Caki2 (cell line): ENCODE measurements at regions not wholly inside any gene's neighbourhood (a gene's known extent, or its start where the extent isn't known, plus 50 kb on each side); places are given as distances from the start of the nearest gene placed in this dataset.
"Not testable (repeated sequence)": the region's sequence is repeated elsewhere in the genome, so short reads cannot be mapped to it uniquely, and the experiment has no call there.

Experiments
- DNase-seq: peaks from one replicate; pipeline ENCODE4 v3.0.0-alpha.2; 2015; ENCODE audit warnings: low read depth
- in situ Hi-C: cut with HindIII; loops from 2 replicates; pipeline ENCODE4 v1.10.0; 2016; ENCODE audit warnings: low sequenced_read_pairs, low pct_unique_long_range_greater_than_20kb, mixed read lengths

GRCh38 chr4:57191523-57192034 lies 81.4 kb upstream of the IGFBP7 start:
- in situ Hi-C loops: no loop called here
- no peak for DNase-seq

- in situ Hi-C loops: no loop called here
- DNase-seq: no peak
These were observed 80.7 kb upstream of the IGFBP7 start for GRCh38 chr4:57190601-57191481.

GRCh38 chr4:57187246-57187645 lies 77.1 kb upstream of the IGFBP7 start:
- in situ Hi-C loops: no loop called here
- DNase-seq: no peak

GRCh38 chr4:57184378-57185029 lies 74.3 kb upstream of the IGFBP7 start:
- in situ Hi-C loops: no loop called here
- DNase-seq: no peak

- in situ Hi-C loops: no loop called here
- no peak for DNase-seq
These were observed 72.1 kb upstream of the IGFBP7 start for GRCh38 chr4:57182132-57182874.

- DNase-seq, in situ Hi-C loops: not testable (repeated sequence)
These were observed 63.0 kb upstream of the IGFBP7 start for GRCh38 chr4:57173136-57173535.

- no peak for DNase-seq
- in situ Hi-C loops: no loop called here
These were observed 61.9 kb upstream of the IGFBP7 start for GRCh38 chr4:57172065-57172464.

- in situ Hi-C loops: no loop called here
- no peak for DNase-seq
These were observed 58.8 kb upstream of the IGFBP7 start for GRCh38 chr4:57168982-57169381.

GRCh38 chr4:57163530-57164459 lies 53.6 kb upstream of the IGFBP7 start:
- in situ Hi-C loops: no loop called here
- peak; percentile 74 for DNase-seq

GRCh38 chr4:57162499-57163019 lies 52.4 kb upstream of the IGFBP7 start:
- DNase-seq: no peak
- in situ Hi-C loops: no loop called here
